Hepatocyte (in vitro differentiated cells): ENCODE measurements at regions not wholly inside any gene's neighbourhood (a gene's known extent, or its start where the extent isn't known, plus 50 kb on each side); places are given as distances from the start of the nearest gene placed in this dataset.

Source experiments
- EZH2phosphoT487 ChIP-seq: fragments of 200-600 bp; sonication (generic); IDR thresholded peaks from one replicate; pipeline ENCODE4 v1.6.1; 2018; ENCODE audit warnings: antibody characterized with exemption, mild to moderate bottlenecking, low read depth, moderate library complexity; ENCODE audit not compliant: unreplicated experiment, severe bottlenecking
- TF ChIP-seq, protein P1 (sequence below): fragments of 200-600 bp; sonication (generic); IDR thresholded peaks from 2 replicates; pipeline ENCODE4 v1.5.1; 2016; ENCODE audit warnings: antibody characterized with exemption, mild to moderate bottlenecking; ENCODE audit not compliant: poor library complexity

DNA sequence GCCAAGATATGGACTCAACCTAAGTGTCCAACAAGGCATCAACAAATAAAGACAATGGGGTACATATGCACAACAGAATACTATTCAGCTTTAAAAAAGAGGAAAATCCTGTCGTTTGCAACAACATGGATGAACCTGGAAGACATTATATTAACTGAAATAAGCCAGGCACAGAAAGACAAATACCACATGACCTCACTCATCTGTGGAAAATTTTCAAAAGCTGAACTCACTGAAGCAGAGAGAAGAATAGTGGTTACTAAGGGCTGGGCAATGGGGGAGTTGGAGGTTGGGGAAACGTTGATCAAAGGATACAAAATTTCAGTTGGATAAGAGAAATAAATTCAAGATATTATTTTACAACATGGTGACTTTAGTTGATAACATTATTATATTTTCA is 221.4 kb upstream of the PITRM1 start:
- TF ChIP-seq EZH2phosphoT487, result no peak
- TF ChIP-seq, protein P1, sequence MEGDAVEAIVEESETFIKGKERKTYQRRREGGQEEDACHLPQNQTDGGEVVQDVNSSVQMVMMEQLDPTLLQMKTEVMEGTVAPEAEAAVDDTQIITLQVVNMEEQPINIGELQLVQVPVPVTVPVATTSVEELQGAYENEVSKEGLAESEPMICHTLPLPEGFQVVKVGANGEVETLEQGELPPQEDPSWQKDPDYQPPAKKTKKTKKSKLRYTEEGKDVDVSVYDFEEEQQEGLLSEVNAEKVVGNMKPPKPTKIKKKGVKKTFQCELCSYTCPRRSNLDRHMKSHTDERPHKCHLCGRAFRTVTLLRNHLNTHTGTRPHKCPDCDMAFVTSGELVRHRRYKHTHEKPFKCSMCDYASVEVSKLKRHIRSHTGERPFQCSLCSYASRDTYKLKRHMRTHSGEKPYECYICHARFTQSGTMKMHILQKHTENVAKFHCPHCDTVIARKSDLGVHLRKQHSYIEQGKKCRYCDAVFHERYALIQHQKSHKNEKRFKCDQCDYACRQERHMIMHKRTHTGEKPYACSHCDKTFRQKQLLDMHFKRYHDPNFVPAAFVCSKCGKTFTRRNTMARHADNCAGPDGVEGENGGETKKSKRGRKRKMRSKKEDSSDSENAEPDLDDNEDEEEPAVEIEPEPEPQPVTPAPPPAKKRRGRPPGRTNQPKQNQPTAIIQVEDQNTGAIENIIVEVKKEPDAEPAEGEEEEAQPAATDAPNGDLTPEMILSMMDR, result no peak
